Esophagus squamous epithelium (tissue), 4 donors: ENCODE measurements at regions not wholly inside any gene's neighbourhood (a gene's known extent, or its start where the extent isn't known, plus 50 kb on each side); places are given as distances from the start of the nearest gene placed in this dataset.
"Not testable (repeated sequence)": the region's sequence is repeated elsewhere in the genome, so short reads cannot be mapped to it uniquely, and the experiment has no call there.

Source experiments
- CTCF ChIP-seq, 6 experiments: fragments of 450-650 bp in 4 of 6; fragments of 200-600 bp in 2 of 6; sonication (generic) in 2 of 6; IDR thresholded peaks; one replicate each; pipeline ENCODE4 v1.5.1; 2016 to 2019; ENCODE audit warnings: antibody characterized with exemption in 6 of 6, mild to moderate bottlenecking in 4 of 6, moderate library complexity in 4 of 6
- POLR2A ChIP-seq, 4 donors: fragments of 450-650 bp; IDR thresholded peaks; one replicate each; pipeline ENCODE4 v1.6.1; 2017; ENCODE audit warnings: antibody characterized with exemption in 4 of 4, mild to moderate bottlenecking in 4 of 4, moderate library complexity in 3 of 4

- not testable (repeated sequence) for TF ChIP-seq CTCF, POLR2A (IDR thresholded peaks at IDR 0.05)
These were observed 350.0 kb downstream of the GOLGA6L6 start for GRCh38 chr15:20191508-20192125.
